WTC11 (cell line): ENCODE measurements at regions not wholly inside any gene's neighbourhood (a gene's known extent, or its start where the extent isn't known, plus 50 kb on each side); places are given as distances from the start of the nearest gene placed in this dataset.

Experiments
- ATAC-seq: fragments of 200-7000 bp; cut with Tn5 transposase; 2 replicates; pipeline ENCODE4 v1.10.0; 2021; ENCODE audit warnings: mild to moderate bottlenecking, moderate library complexity
- CTCF ChIA-PET: fragments of 300-600 bp; sonication (Branson Sonifier 250); formaldehyde crosslinking; loops from one replicate; lab custom pipeline; 2021; ENCODE audit warnings: antibody characterized with exemption; lab: Charles Lee
- POLR2A ChIA-PET: fragments of 350-600 bp; sonication (Branson Sonifier 250); formaldehyde crosslinking; loops from one replicate; lab custom pipeline; 2021; ENCODE audit warnings: antibody characterized with exemption; lab: Charles Lee
- DNase-seq: peaks from one replicate; pipeline ENCODE4 v3.0.0; 2021; ENCODE audit warnings: low spot score
- H3K27ac Mint-ChIP-seq: 2 replicates; pipeline ENCODE4 v1.8.0; 2021; ENCODE audit warnings: mixed read lengths
- H3K27me3 Mint-ChIP-seq: 2 replicates; pipeline ENCODE4 v1.8.0; 2021; ENCODE audit warnings: low read depth, mild to moderate bottlenecking, moderate library complexity, mixed read lengths
- H3K36me3 Mint-ChIP-seq: 2 replicates; pipeline ENCODE4 v1.8.0; 2021; ENCODE audit warnings: mixed read lengths
- H3K4me1 Mint-ChIP-seq: 2 replicates; pipeline ENCODE4 v1.8.0; 2022; ENCODE audit warnings: mixed read lengths
- H3K4me3 Mint-ChIP-seq: 2 replicates; pipeline ENCODE4 v1.8.0; 2021; ENCODE audit warnings: mild to moderate bottlenecking, moderate library complexity, mixed read lengths
- H3K9me3 Mint-ChIP-seq: 2 replicates; pipeline ENCODE4 v1.8.0; 2021; ENCODE audit warnings: mixed read lengths
- AR ChIP-seq: fragments of 250-450 bp; sonication (Bioruptor Pico); IDR thresholded peaks from 2 replicates; pipeline ENCODE4 v1.9.0; 2021; ENCODE audit warnings: mild to moderate bottlenecking
- ARID4B ChIP-seq: sonication (generic); formaldehyde crosslinking; IDR thresholded peaks from 2 replicates; pipeline ENCODE4 v1.8.0; 2023; ENCODE audit warnings: missing genetic modification reagents, mild to moderate bottlenecking, borderline replicate concordance
- FOXP4 ChIP-seq: sonication (generic); formaldehyde crosslinking; IDR thresholded peaks from 2 replicates; pipeline ENCODE4 v1.8.0; 2022; ENCODE audit warnings: mild to moderate bottlenecking, missing genetic modification reagents
- GTF2I ChIP-seq: fragments of 250-450 bp; sonication (Bioruptor Pico); conservative IDR thresholded peaks from 2 replicates; pipeline ENCODE4 v1.4.0; 2021; ENCODE audit warnings: mild to moderate bottlenecking
- IRF1 ChIP-seq: sonication (generic); formaldehyde crosslinking; IDR thresholded peaks from 2 replicates; pipeline ENCODE4 v1.8.0; 2023; ENCODE audit warnings: missing genetic modification reagents
- JAZF1 ChIP-seq: fragments of 250-450 bp; sonication (Bioruptor Pico); IDR thresholded peaks from 2 replicates; pipeline ENCODE4 v1.9.0; 2021; ENCODE audit warnings: moderate library complexity, mild to moderate bottlenecking, inconsistent platforms
- ZNF423 ChIP-seq: fragments of 250-450 bp; sonication (Bioruptor Pico); IDR thresholded peaks from 2 replicates; pipeline ENCODE4 v2.1.2; 2022; ENCODE audit warnings: mild to moderate bottlenecking, moderate library complexity

GRCh38 chr2:56582570-56582969 is 398.8 kb downstream of the CCDC85A start:
- ATAC-seq = no peak

More at GRCh38 chr2:56582570-56582969, 398.8 kb downstream of the CCDC85A start:
- ChIA-PET CTCF (no interaction called here), POLR2A (no interaction called here)
- TF ChIP-seq ZNF423 (CRISPR knock-in tag) = no peak
- TF ChIP-seq ARID4B (CRISPR knock-in tag) = no peak
- TF ChIP-seq JAZF1 (CRISPR knock-in tag) = no peak
- no peak for TF ChIP-seq GTF2I (CRISPR knock-in tag)
- TF ChIP-seq IRF1 (CRISPR knock-in tag) = no peak
- TF ChIP-seq FOXP4 (CRISPR knock-in tag) = no peak
- TF ChIP-seq AR (CRISPR knock-in tag) = no peak
- Mint-ChIP-seq H3K9me3 (no peaks in the 10 kb centered on the region), H3K36me3 (no peaks in the 10 kb centered on the region), H3K4me1 (peaks cover 8% of the 10 kb centered on the region), H3K27ac (no peak overlapping the region), H3K4me3 (no peak overlapping the region), H3K27me3 (no peaks in the 10 kb centered on the region)
- no peak for DNase-seq
